ENCODE measurements at regions not wholly inside any gene's neighbourhood (a gene's known extent, or its start where the extent isn't known, plus 50 kb on each side); places are given as distances from the start of the nearest gene placed in this dataset.

DNA sequence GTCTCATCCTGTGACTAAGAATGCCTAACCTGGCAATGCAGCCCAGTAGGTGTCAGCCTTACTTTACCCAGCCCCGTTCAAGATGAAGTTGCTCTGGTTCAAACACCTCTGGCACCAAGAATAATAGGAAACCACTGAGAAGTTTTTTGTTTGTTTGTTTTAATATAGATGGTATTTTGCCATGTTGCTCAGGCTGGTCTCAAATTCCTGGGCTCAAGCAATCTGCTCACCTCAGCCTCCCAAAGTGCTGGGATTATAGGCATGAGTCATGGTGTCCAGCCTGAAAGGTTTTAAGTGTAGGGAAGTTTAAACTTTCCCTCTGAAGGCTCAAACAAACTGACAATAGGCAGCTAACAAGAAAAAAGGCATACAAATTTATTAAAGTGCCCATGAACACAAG lies 51.2 kb upstream of the ABCC4 start:
- Histone ChIP-seq H3K4me1 (ENCODE audit: insufficient read depth, low read length) (0 out of 2 replicates have a peak, but pooled peaks cover 3% of the 10 kb centered on the region), H3K9ac (ENCODE audit: low read depth, low read length) (no peak overlapping the region), H3K36me3 (ENCODE audit: insufficient read depth, low read length) (no peaks in the 10 kb centered on the region), H3K9me3 (ENCODE audit: control insufficient read depth, insufficient read depth, low read length) (no peaks in the 10 kb centered on the region)

DNA sequence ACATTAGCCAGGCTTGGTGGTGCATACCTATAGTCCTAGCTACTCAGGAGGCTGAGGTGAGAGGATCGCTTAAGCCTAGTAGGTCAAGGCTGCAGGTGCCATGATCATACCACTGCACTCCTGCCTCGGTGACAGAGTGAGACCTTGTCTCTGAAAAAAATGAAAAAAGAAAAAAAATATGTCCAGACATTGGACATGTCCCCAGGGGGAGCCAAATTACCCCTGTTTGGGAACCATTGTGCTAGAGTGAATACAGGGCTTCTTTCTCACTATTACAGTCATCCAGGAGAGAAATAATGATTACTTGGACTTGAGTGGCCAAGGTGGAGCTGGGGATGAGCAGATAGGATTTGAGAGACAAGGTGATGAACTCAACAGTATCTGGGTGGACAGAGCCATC lies 52.9 kb upstream of the ABCC4 start:
- no peaks in the 10 kb centered on the region for H3K9me3 ChIP-seq (ENCODE audit: control insufficient read depth, insufficient read depth, low read length)
- H3K36me3 ChIP-seq (ENCODE audit: insufficient read depth, low read length), result no peaks in the 10 kb centered on the region
- H3K4me1 ChIP-seq (ENCODE audit: insufficient read depth, low read length), result 0 out of 2 replicates have a peak, but pooled peaks cover 3% of the 10 kb centered on the region
- no peak overlapping the region for H3K9ac ChIP-seq (ENCODE audit: low read depth, low read length)

DNA sequence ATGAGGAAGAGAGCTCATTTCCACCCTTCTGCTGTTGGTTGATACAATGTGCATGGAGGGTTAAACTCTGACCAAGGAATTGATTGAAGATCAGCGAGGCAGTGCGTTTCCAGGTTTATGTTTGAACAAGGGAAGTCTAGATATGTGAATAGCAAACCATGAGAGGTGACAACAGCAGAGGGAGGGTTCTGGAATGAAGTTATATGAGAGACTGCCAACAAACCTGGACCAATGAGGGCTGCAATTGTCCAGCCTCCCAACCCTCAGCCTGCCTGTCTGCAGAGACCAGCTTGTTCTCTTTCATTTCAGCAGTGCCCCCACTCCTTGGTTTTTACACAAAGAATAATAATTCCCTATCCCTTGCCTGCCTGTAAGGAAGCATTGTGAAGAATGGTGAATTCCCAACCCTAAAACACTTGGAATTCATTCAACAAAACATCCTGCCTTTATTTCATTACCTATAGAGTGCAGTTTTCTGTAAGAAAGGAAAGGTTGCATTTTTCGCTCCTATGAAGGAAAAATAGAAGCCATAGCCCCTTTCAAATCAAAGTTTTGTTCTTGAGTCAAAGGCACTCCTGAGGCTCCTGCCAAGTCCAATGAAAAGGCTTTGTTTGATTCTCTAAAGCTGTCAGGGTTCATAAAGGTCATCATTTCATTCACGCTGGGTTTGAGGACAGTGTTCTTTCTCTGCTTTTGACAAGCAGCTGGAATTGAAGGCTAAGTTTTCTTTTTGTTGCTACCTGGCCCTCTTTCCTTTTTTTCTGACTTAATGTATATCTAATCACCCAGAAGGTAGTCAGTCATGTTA lies 53.6 kb upstream of the ABCC4 start:
- Histone ChIP-seq H3K36me3 (ENCODE audit: insufficient read depth, low read length) (no peaks in the 10 kb centered on the region), H3K9ac (ENCODE audit: low read depth, low read length) (no peak overlapping the region), H3K4me1 (ENCODE audit: insufficient read depth, low read length) (0 out of 2 replicates have a peak, but pooled peaks cover 3% of the 10 kb centered on the region), H3K9me3 (ENCODE audit: control insufficient read depth, insufficient read depth, low read length) (no peaks in the 10 kb centered on the region)

DNA sequence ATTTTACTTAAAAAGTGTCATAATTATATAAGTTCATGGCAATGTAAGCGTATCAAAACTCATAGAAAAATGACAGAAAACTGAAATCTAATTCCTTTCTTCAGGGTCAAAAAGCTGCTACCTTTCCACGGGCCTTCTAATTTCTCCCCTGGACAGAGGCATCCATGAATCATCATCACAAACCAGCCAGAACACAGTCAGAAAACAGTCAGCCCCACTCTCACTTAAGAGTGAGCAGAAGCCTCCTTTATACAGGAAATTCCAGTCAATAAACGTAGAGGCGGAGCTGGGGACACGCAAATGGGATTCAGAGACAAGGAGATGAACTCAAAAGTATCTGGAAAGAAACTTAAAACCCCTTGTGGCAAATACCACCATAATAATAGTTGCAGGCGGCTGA lies 54.2 kb upstream of the ABCC4 start:
- Histone ChIP-seq H3K36me3 (ENCODE audit: insufficient read depth, low read length) (no peaks in the 10 kb centered on the region), H3K4me1 (ENCODE audit: insufficient read depth, low read length) (0 out of 2 replicates have a peak, but pooled peaks cover 3% of the 10 kb centered on the region), H3K9ac (ENCODE audit: low read depth, low read length) (no peak overlapping the region), H3K9me3 (ENCODE audit: control insufficient read depth, insufficient read depth, low read length) (no peaks in the 10 kb centered on the region)

GRCh38 chr13:95356916-95357315 lies 55.7 kb upstream of the ABCC4 start:
- no peaks in the 10 kb centered on the region for H3K9me3 ChIP-seq (ENCODE audit: control insufficient read depth, insufficient read depth, low read length)
- H3K4me1 ChIP-seq (ENCODE audit: insufficient read depth, low read length), result 0 out of 2 replicates have a peak, but pooled peaks cover 3% of the 10 kb centered on the region

GRCh38 chr13:95357875-95358274 lies 56.6 kb upstream of the ABCC4 start:
- Histone ChIP-seq H3K4me1 (ENCODE audit: insufficient read depth, low read length) (0 out of 2 replicates have a peak, but pooled peaks cover 3% of the 10 kb centered on the region), H3K9ac (ENCODE audit: low read depth, low read length) (no peak overlapping the region), H3K9me3 (ENCODE audit: control insufficient read depth, insufficient read depth, low read length) (0 out of 2 replicates have a peak, but pooled peaks cover 3% of the 10 kb centered on the region), H3K36me3 (ENCODE audit: insufficient read depth, low read length) (no peaks in the 10 kb centered on the region)

More at GRCh38 chr13:95356916-95357315, 55.7 kb upstream of the ABCC4 start:
- Histone ChIP-seq H3K9ac (ENCODE audit: low read depth, low read length) (no peak overlapping the region), H3K36me3 (ENCODE audit: insufficient read depth, low read length) (no peaks in the 10 kb centered on the region)

- Histone ChIP-seq H3K4me1 (ENCODE audit: insufficient read depth, low read length) (0 out of 2 replicates have a peak, but pooled peaks cover 3% of the 10 kb centered on the region), H3K9me3 (ENCODE audit: control insufficient read depth, insufficient read depth, low read length) (0 out of 2 replicates have a peak, but pooled peaks cover 3% of the 10 kb centered on the region), H3K9ac (ENCODE audit: low read depth, low read length) (no peak overlapping the region), H3K36me3 (ENCODE audit: insufficient read depth, low read length) (no peaks in the 10 kb centered on the region)
Measured at GRCh38 chr13:95360052-95360451, 58.8 kb upstream of the ABCC4 start.

- H3K4me1 ChIP-seq (ENCODE audit: insufficient read depth, low read length), result no peaks in the 10 kb centered on the region
- H3K36me3 ChIP-seq (ENCODE audit: insufficient read depth, low read length), result no peaks in the 10 kb centered on the region
- H3K9me3 ChIP-seq (ENCODE audit: control insufficient read depth, insufficient read depth, low read length), result 0 out of 2 replicates have a peak, but pooled peaks cover 3% of the 10 kb centered on the region
- H3K9ac ChIP-seq (ENCODE audit: low read depth, low read length), result no peak overlapping the region
Measured at GRCh38 chr13:95360464-95361097, 59.3 kb upstream of the ABCC4 start.

GRCh38 chr13:95361686-95362085 lies 60.4 kb upstream of the ABCC4 start:
- H3K4me1 ChIP-seq (ENCODE audit: insufficient read depth, low read length), result no peaks in the 10 kb centered on the region
- H3K36me3 ChIP-seq (ENCODE audit: insufficient read depth, low read length), result no peaks in the 10 kb centered on the region
- 0 out of 2 replicates have a peak, but pooled peaks cover 3% of the 10 kb centered on the region for H3K9me3 ChIP-seq (ENCODE audit: control insufficient read depth, insufficient read depth, low read length)
- no peak overlapping the region for H3K9ac ChIP-seq (ENCODE audit: low read depth, low read length)

DNA sequence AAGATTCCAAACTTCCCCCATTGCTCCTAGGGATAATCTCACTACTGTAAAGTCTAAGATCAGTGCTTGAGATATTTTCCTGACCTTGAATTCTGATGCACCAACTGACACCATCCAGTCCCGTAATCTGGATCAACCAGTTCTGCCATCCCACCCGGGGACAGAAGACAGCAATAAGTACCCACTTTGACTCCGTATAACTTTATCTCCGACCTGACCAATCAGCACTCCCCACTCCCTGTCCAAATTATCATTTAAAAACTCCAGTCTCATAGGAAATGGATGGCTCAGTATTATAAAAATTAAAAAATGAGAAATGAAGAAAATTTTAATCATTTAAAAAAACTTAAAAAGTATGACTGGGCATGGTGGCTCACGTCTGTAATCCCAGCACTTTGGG lies 61.4 kb upstream of the ABCC4 start:
- H3K9me3 ChIP-seq (ENCODE audit: control insufficient read depth, insufficient read depth, low read length), result 0 out of 2 replicates have a peak, but pooled peaks cover 3% of the 10 kb centered on the region

DNA sequence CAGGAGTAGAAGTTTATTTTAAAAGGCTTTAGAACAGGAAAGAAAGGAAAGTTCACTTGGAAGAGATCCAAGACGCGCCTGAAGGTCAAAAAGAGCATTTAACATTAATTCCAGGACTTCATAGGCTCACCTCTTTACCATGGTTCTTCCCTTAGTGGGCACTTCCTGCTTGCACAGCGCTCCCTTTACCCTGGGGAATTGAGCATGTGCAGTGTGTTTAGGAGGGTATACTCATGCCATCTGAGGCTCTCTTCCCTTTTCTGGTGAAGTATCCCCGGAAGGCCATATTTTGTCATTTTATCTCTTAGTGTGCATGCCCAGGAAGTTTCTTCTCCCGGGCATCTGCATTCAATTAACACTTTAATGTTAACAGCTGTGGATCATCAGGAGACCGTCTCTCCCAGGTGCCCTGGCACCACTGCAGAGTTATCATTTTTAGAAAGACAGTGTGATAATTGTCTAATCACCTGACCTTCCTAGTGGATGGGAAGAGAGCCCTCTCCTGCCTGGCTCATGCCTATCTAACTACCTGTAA lies 66.1 kb upstream of the ABCC4 start:
- Histone ChIP-seq H3K9ac (ENCODE audit: low read depth, low read length) (no peak overlapping the region), H3K4me1 (ENCODE audit: insufficient read depth, low read length) (no peaks in the 10 kb centered on the region), H3K36me3 (ENCODE audit: insufficient read depth, low read length) (no peaks in the 10 kb centered on the region), H3K9me3 (ENCODE audit: control insufficient read depth, insufficient read depth, low read length) (0 out of 2 replicates have a peak, but pooled peaks cover 3% of the 10 kb centered on the region)

More for the DNA sequence above, 61.4 kb upstream of the ABCC4 start:
- H3K4me1 ChIP-seq (ENCODE audit: insufficient read depth, low read length), result no peaks in the 10 kb centered on the region
- no peak overlapping the region for H3K9ac ChIP-seq (ENCODE audit: low read depth, low read length)
- no peaks in the 10 kb centered on the region for H3K36me3 ChIP-seq (ENCODE audit: insufficient read depth, low read length)

GRCh38 chr13:95368998-95369397 lies 67.7 kb upstream of the ABCC4 start:
- Histone ChIP-seq H3K36me3 (ENCODE audit: insufficient read depth, low read length) (no peaks in the 10 kb centered on the region), H3K9me3 (ENCODE audit: control insufficient read depth, insufficient read depth, low read length) (no peaks in the 10 kb centered on the region), H3K9ac (ENCODE audit: low read depth, low read length) (no peak overlapping the region), H3K4me1 (ENCODE audit: insufficient read depth, low read length) (no peaks in the 10 kb centered on the region)

GRCh38 chr13:95375706-95376105 lies 74.5 kb upstream of the ABCC4 start:
- no peaks in the 10 kb centered on the region for H3K9me3 ChIP-seq (ENCODE audit: control insufficient read depth, insufficient read depth, low read length)

GRCh38 chr13:95378603-95379002 lies 77.4 kb upstream of the ABCC4 start:
- no peak overlapping the region for H3K9ac ChIP-seq (ENCODE audit: low read depth, low read length)
- H3K4me1 ChIP-seq (ENCODE audit: insufficient read depth, low read length), result no peaks in the 10 kb centered on the region
- H3K36me3 ChIP-seq (ENCODE audit: insufficient read depth, low read length), result no peaks in the 10 kb centered on the region
- H3K9me3 ChIP-seq (ENCODE audit: control insufficient read depth, insufficient read depth, low read length), result no peaks in the 10 kb centered on the region

More at GRCh38 chr13:95375706-95376105, 74.5 kb upstream of the ABCC4 start:
- Histone ChIP-seq H3K36me3 (ENCODE audit: insufficient read depth, low read length) (no peaks in the 10 kb centered on the region), H3K4me1 (ENCODE audit: insufficient read depth, low read length) (no peaks in the 10 kb centered on the region), H3K9ac (ENCODE audit: low read depth, low read length) (no peak overlapping the region)

All from ES-I3 (cell line).